BLaER1 (cell line): ENCODE measurements at regions not wholly inside any gene's neighbourhood (a gene's known extent, or its start where the extent isn't known, plus 50 kb on each side); places are given as distances from the start of the nearest gene placed in this dataset.
A peak's percentile ranks its signal among the peaks of the same experiment; 100 is the strongest.

Experiments used
- H3K27ac ChIP-seq: shearing (Covaris generic); formaldehyde crosslinking; 2 replicates; pipeline ENCODE4 v1.8.1; 2022
- H3K27me3 ChIP-seq: shearing (Covaris generic); formaldehyde crosslinking; 2 replicates; pipeline ENCODE4 v1.8.1; 2022
- H3K36me3 ChIP-seq: shearing (Covaris generic); formaldehyde crosslinking; 2 replicates; pipeline ENCODE4 v1.8.1; 2022
- H3K4me1 ChIP-seq: shearing (Covaris generic); formaldehyde crosslinking; 2 replicates; pipeline ENCODE4 v1.8.1; 2022
- H3K4me2 ChIP-seq: shearing (Covaris generic); formaldehyde crosslinking; 2 replicates; pipeline ENCODE4 v1.8.1; 2022
- H3K4me3 ChIP-seq: shearing (Covaris generic); formaldehyde crosslinking; 2 replicates; pipeline ENCODE4 v1.8.1; 2022
- H3K9ac ChIP-seq: shearing (Covaris generic); formaldehyde crosslinking; 2 replicates; pipeline ENCODE4 v1.8.1; 2022
- H3K9me3 ChIP-seq: shearing (Covaris generic); formaldehyde crosslinking; 2 replicates; pipeline ENCODE4 v1.8.1; 2022
- H4K20me1 ChIP-seq: shearing (Covaris generic); formaldehyde crosslinking; 2 replicates; pipeline ENCODE4 v1.8.1; 2022
- Cebpa-rat ChIP-seq: shearing (Covaris generic); IDR thresholded peaks from 2 replicates; pipeline ENCODE4 v1.8.1; 2022

- peaks cover 40% of the 10 kb centered on the region for H4K20me1 ChIP-seq
- peaks cover 17% of the 10 kb centered on the region for H3K27me3 ChIP-seq
- no peaks in the 10 kb centered on the region for H3K36me3 ChIP-seq
- no peak for TF ChIP-seq Cebpa-rat
- H3K9me3 ChIP-seq = no peaks in the 10 kb centered on the region
- no peak overlapping the region for H3K9ac ChIP-seq
- H3K27ac ChIP-seq = no peak overlapping the region
- peaks cover 61% of the 10 kb centered on the region for H3K4me1 ChIP-seq
- H3K4me2 ChIP-seq = peak overlapping the region; percentile 48
- H3K4me3 ChIP-seq = no peak overlapping the region
Observed at GRCh38 chr17:77869041-77869599, 89.4 kb upstream of the TNRC6C start.

- peak overlapping the region; percentile 48 for H3K4me2 ChIP-seq
- no peak overlapping the region for H3K27ac ChIP-seq
- peaks cover 17% of the 10 kb centered on the region for H3K27me3 ChIP-seq
- H3K4me3 ChIP-seq = no peak overlapping the region
- no peak overlapping the region for H3K9ac ChIP-seq
- H3K4me1 ChIP-seq = peaks cover 55% of the 10 kb centered on the region
- no peak for TF ChIP-seq Cebpa-rat
- H4K20me1 ChIP-seq = peaks cover 34% of the 10 kb centered on the region
- H3K36me3 ChIP-seq = no peaks in the 10 kb centered on the region
- no peaks in the 10 kb centered on the region for H3K9me3 ChIP-seq
Observed at GRCh38 chr17:77869665-77870132, 88.8 kb upstream of the TNRC6C start.

GRCh38 chr17:77872199-77872598 lies 86.3 kb upstream of the TNRC6C start:
- Histone ChIP-seq H3K27ac (no peak overlapping the region), H3K9me3 (peaks cover 16% of the 10 kb centered on the region), H3K4me1 (peaks cover 41% of the 10 kb centered on the region)

GRCh38 chr17:77872714-77873499 lies 85.6 kb upstream of the TNRC6C start:
- peaks cover 24% of the 10 kb centered on the region for H3K27me3 ChIP-seq

More at GRCh38 chr17:77872199-77872598, 86.3 kb upstream of the TNRC6C start:
- H3K36me3 ChIP-seq = no peaks in the 10 kb centered on the region
- peaks cover 17% of the 10 kb centered on the region for H3K27me3 ChIP-seq
- H3K4me3 ChIP-seq = no peak overlapping the region
- H3K9ac ChIP-seq = no peak overlapping the region
- no peak overlapping the region for H3K4me2 ChIP-seq
- H4K20me1 ChIP-seq = peaks cover 15% of the 10 kb centered on the region; the same call in 1 of the 2 replicates
- no peak for TF ChIP-seq Cebpa-rat

GRCh38 chr17:77873500-77874302 lies 84.8 kb upstream of the TNRC6C start:
- peaks cover 20% of the 10 kb centered on the region for H3K27me3 ChIP-seq
- peaks cover 15% of the 10 kb centered on the region; the same call in 1 of the 2 replicates for H4K20me1 ChIP-seq
- no peak for TF ChIP-seq Cebpa-rat
- H3K4me1 ChIP-seq = peaks cover 26% of the 10 kb centered on the region
- no peak overlapping the region for H3K27ac ChIP-seq
- H3K36me3 ChIP-seq = no peaks in the 10 kb centered on the region
- no peak overlapping the region for H3K4me3 ChIP-seq
- no peak overlapping the region for H3K9ac ChIP-seq
- peaks cover 20% of the 10 kb centered on the region for H3K9me3 ChIP-seq
- H3K4me2 ChIP-seq = no peak overlapping the region

More at GRCh38 chr17:77872714-77873499, 85.6 kb upstream of the TNRC6C start:
- Histone ChIP-seq H3K27ac (no peak overlapping the region), H3K9me3 (peaks cover 20% of the 10 kb centered on the region), H4K20me1 (peaks cover 15% of the 10 kb centered on the region; the same call in 1 of the 2 replicates), H3K4me3 (no peak overlapping the region), H3K4me2 (no peak overlapping the region), H3K36me3 (no peaks in the 10 kb centered on the region), H3K4me1 (peaks cover 34% of the 10 kb centered on the region), H3K9ac (no peak overlapping the region)
- no peak for TF ChIP-seq Cebpa-rat

GRCh38 chr17:77874303-77875050 lies 84.0 kb upstream of the TNRC6C start:
- no peak overlapping the region for H3K27ac ChIP-seq
- no peak overlapping the region for H3K4me3 ChIP-seq
- H3K4me2 ChIP-seq = peak overlapping the region; percentile 33; the same call in 1 of the 2 replicates
- H4K20me1 ChIP-seq = peaks cover 12% of the 10 kb centered on the region
- H3K4me1 ChIP-seq = peaks cover 18% of the 10 kb centered on the region
- TF ChIP-seq Cebpa-rat = no peak
- H3K9ac ChIP-seq = no peak overlapping the region
- H3K27me3 ChIP-seq = peaks cover 16% of the 10 kb centered on the region
- no peaks in the 10 kb centered on the region for H3K36me3 ChIP-seq
- H3K9me3 ChIP-seq = peaks cover 20% of the 10 kb centered on the region

GRCh38 chr17:77875051-77875780 lies 83.3 kb upstream of the TNRC6C start:
- Histone ChIP-seq H3K9ac (no peak overlapping the region), H4K20me1 (peaks cover 12% of the 10 kb centered on the region; the same call in 1 of the 2 replicates), H3K27ac (no peak overlapping the region), H3K4me1 (peaks cover 15% of the 10 kb centered on the region), H3K9me3 (peaks cover 20% of the 10 kb centered on the region), H3K36me3 (no peaks in the 10 kb centered on the region), H3K4me3 (no peak overlapping the region), H3K27me3 (peaks cover 24% of the 10 kb centered on the region), H3K4me2 (peak overlapping the region; percentile 33)
- no peak for TF ChIP-seq Cebpa-rat

- H3K36me3 ChIP-seq = no peaks in the 10 kb centered on the region
- peak overlapping the region; percentile 33 for H3K4me2 ChIP-seq
- no peak for TF ChIP-seq Cebpa-rat
- peaks cover 20% of the 10 kb centered on the region for H3K9me3 ChIP-seq
- H4K20me1 ChIP-seq = peaks cover 18% of the 10 kb centered on the region
- no peak overlapping the region for H3K27ac ChIP-seq
- H3K4me3 ChIP-seq = no peak overlapping the region
- peaks cover 21% of the 10 kb centered on the region for H3K4me1 ChIP-seq
- no peak overlapping the region for H3K9ac ChIP-seq
- H3K27me3 ChIP-seq = peaks cover 30% of the 10 kb centered on the region
Observed at GRCh38 chr17:77875881-77876509, 82.5 kb upstream of the TNRC6C start.
